RWPE1 (cell line): ENCODE measurements at regions not wholly inside any gene's neighbourhood (a gene's known extent, or its start where the extent isn't known, plus 50 kb on each side); places are given as distances from the start of the nearest gene placed in this dataset.

Source experiments
- CTCF ChIA-PET: fragments of 350-600 bp; sonication (Branson Sonifier 250); formaldehyde crosslinking; extraction: SDS; loops from one replicate; lab custom pipeline; 2021; lab: Yijun Ruan, JAX
- POLR2A ChIA-PET: fragments of 400-600 bp; formaldehyde crosslinking; extraction: SDS; loops from one replicate; lab custom pipeline; 2020; ENCODE audit warnings: antibody characterized with exemption; ENCODE audit not compliant: low non-redundant PET; lab: Yijun Ruan, JAX
- DNase-seq: peaks from one replicate; pipeline ENCODE4 v3.0.0; 2012; ENCODE audit warnings: low spot score
- H3K27ac ChIP-seq: fragments of 450-650 bp; 2 replicates; pipeline ENCODE4 v1.5.1; 2017
- CTCF ChIP-seq: fragments of 450-650 bp; conservative IDR thresholded peaks from 2 replicates; pipeline ENCODE4 v1.5.1; 2017; ENCODE audit warnings: low read depth, mild to moderate bottlenecking

GRCh38 chr20:40578961-40579360, 110.1 kb downstream of the MAFB start:
- no peak overlapping the region for H3K27ac ChIP-seq
- TF ChIP-seq CTCF = no peak
- CTCF ChIA-PET = interaction anchor here (0.6 kb wide), 1 partner anchor 13 kb away, joined by 3 read pairs; no protein-coding TSS in a partner anchor
- POLR2A ChIA-PET = no interaction called here
- no peak for DNase-seq

GRCh38 chr20:40575851-40576250, 113.2 kb downstream of the MAFB start:
- no peak for TF ChIP-seq CTCF
- H3K27ac ChIP-seq = no peak overlapping the region
- DNase-seq = no peak
- POLR2A ChIA-PET = no interaction called here
- CTCF ChIA-PET = no interaction called here

GRCh38 chr20:40572251-40572650, 116.8 kb downstream of the MAFB start:
- TF ChIP-seq CTCF = no peak
- H3K27ac ChIP-seq = no peak overlapping the region
- POLR2A ChIA-PET = no interaction called here
- DNase-seq = no peak
- CTCF ChIA-PET = no interaction called here

GRCh38 chr20:40571639-40572038, 117.4 kb downstream of the MAFB start:
- no peak overlapping the region for H3K27ac ChIP-seq
- no peak for DNase-seq
- POLR2A ChIA-PET = no interaction called here
- CTCF ChIA-PET = no interaction called here
- no peak for TF ChIP-seq CTCF

GRCh38 chr20:40568200-40568599, 120.8 kb downstream of the MAFB start:
- peak; percentile 34 for DNase-seq
- CTCF ChIA-PET = interaction anchor here (0.7 to 0.8 kb wide), 2 partner anchors 19 to 122 kb away, joined by 3 read pairs; no protein-coding TSS in a partner anchor

GRCh38 chr20:40565682-40566040, 123.4 kb downstream of the MAFB start:
- no peak for TF ChIP-seq CTCF
- peak overlapping the region; percentile 88 for H3K27ac ChIP-seq
- DNase-seq = peak; percentile 44
- ChIA-PET POLR2A (interaction anchor here (1.3 kb wide), 1 partner anchor 123 kb away, joined by 10 read pairs; the partner anchor contains the start of gene MAFB), CTCF (interaction anchor here (0.7 kb wide), 1 partner anchor 124 kb away, joined by 3 read pairs; no protein-coding TSS in a partner anchor)

More at GRCh38 chr20:40568200-40568599, 120.8 kb downstream of the MAFB start:
- no peak for TF ChIP-seq CTCF
- H3K27ac ChIP-seq = peak overlapping the region; percentile 18
- POLR2A ChIA-PET = interaction anchor here (0.6 kb wide), 1 partner anchor 118 kb away, joined by 3 read pairs; no protein-coding TSS in a partner anchor
